ENCODE measurements at regions not wholly inside any gene's neighbourhood (a gene's known extent, or its start where the extent isn't known, plus 50 kb on each side); places are given as distances from the start of the nearest gene placed in this dataset.
"Not testable (repeated sequence)": the region's sequence is repeated elsewhere in the genome, so short reads cannot be mapped to it uniquely, and the experiment has no call there.

DNA sequence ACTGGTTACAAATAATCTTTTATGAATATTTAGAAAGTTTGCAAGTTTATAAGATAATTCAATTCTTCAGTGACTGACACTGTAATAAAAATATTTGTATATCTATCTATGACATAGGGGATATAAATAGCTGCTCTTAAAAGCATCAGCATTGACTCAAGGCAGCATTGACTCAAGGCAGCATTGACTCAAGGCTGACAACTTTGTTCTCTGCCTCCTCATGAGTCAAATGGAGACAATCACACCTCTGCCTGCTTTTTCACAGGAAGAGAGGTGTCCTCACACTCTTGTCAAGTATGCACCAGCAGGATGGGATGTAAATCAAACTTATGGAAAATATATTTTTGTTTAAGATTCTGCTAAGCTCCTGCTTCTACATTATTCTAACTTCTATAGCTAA, 1173.1 kb downstream of the NSUN3 start:
- Histone ChIP-seq H3K4me1 (ENCODE audit: insufficient read depth) (no peaks in the 10 kb centered on the region), H4K20me1 (ENCODE audit: insufficient read depth, poor library complexity, severe bottlenecking) (no peaks in the 10 kb centered on the region), H3K4me3 (no peak overlapping the region), H3K4me2 (no peak overlapping the region), H3K9me3 (ENCODE audit: low read depth) (no peaks in the 10 kb centered on the region), H3K9me2 (replicated peaks; ENCODE audit: insufficient read depth) (no peaks in the 10 kb centered on the region), H3K79me2 (no peaks in the 10 kb centered on the region), H3K27ac (no peak overlapping the region), H3K36me3 (replicated peaks; ENCODE audit: insufficient read depth, low read depth) (no peaks in the 10 kb centered on the region), H3K27me3 (no peaks in the 10 kb centered on the region), H2AFZ (no peak overlapping the region)
- TF ChIP-seq EZH2phosphoT487 (IDR thresholded peaks at IDR 0.05; ENCODE audit: low read depth, severe bottlenecking, unreplicated experiment) (no peak), EZH2 (IDR thresholded peaks at IDR 0.05; ENCODE audit: borderline replicate concordance) (no peak)
- TF ChIP-seq, protein P1, sequence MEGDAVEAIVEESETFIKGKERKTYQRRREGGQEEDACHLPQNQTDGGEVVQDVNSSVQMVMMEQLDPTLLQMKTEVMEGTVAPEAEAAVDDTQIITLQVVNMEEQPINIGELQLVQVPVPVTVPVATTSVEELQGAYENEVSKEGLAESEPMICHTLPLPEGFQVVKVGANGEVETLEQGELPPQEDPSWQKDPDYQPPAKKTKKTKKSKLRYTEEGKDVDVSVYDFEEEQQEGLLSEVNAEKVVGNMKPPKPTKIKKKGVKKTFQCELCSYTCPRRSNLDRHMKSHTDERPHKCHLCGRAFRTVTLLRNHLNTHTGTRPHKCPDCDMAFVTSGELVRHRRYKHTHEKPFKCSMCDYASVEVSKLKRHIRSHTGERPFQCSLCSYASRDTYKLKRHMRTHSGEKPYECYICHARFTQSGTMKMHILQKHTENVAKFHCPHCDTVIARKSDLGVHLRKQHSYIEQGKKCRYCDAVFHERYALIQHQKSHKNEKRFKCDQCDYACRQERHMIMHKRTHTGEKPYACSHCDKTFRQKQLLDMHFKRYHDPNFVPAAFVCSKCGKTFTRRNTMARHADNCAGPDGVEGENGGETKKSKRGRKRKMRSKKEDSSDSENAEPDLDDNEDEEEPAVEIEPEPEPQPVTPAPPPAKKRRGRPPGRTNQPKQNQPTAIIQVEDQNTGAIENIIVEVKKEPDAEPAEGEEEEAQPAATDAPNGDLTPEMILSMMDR (IDR thresholded peaks at IDR 0.05; ENCODE audit: poor library complexity): no peak
- DNase-seq (ENCODE audit: low spot score): no peak

DNA sequence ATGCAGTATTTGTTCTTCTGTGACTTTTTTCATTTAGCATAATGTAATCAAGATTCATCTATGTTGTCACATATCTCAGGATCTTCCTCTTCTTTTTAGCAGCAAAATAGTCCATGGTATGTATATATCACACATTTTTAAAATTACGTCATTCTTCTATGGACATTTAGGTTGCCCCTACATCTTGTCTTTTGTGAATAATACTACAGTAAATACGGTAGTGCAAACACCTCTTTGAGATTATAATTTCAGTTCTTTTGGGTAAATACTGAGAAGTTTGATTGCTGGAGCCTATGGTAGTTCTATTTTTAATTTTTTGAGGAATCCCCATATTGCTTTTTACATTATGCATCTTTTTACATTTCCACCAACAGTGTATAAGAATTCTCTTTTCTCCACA, 1174.9 kb downstream of the NSUN3 start:
- 47% methylated on average over 2 of the region's 2 CpGs for WGBS (ENCODE audit: low lambda C conversion rate, missing lambda C conversion rate)
- Histone ChIP-seq H4K20me1 (ENCODE audit: insufficient read depth, poor library complexity, severe bottlenecking) (no peaks in the 10 kb centered on the region), H3K27ac (no peak overlapping the region), H3K4me1 (ENCODE audit: insufficient read depth) (no peaks in the 10 kb centered on the region), H3K27me3 (no peaks in the 10 kb centered on the region), H3K36me3 (replicated peaks; ENCODE audit: insufficient read depth, low read depth) (no peaks in the 10 kb centered on the region), H3K4me3 (no peak overlapping the region), H3K4me2 (no peak overlapping the region), H3K9me2 (replicated peaks; ENCODE audit: insufficient read depth) (no peaks in the 10 kb centered on the region), H3K9me3 (ENCODE audit: low read depth) (no peaks in the 10 kb centered on the region), H3K79me2 (no peaks in the 10 kb centered on the region), H2AFZ (no peak overlapping the region)
- TF ChIP-seq, protein P1 (IDR thresholded peaks at IDR 0.05; ENCODE audit: poor library complexity): no peak
- TF ChIP-seq EZH2 (IDR thresholded peaks at IDR 0.05; ENCODE audit: borderline replicate concordance) (no peak), EZH2phosphoT487 (IDR thresholded peaks at IDR 0.05; ENCODE audit: low read depth, severe bottlenecking, unreplicated experiment) (no peak)
- DNase-seq (ENCODE audit: low spot score): no peak

- Histone ChIP-seq H3K4me3 (no peak overlapping the region), H3K27ac (no peak overlapping the region), H3K36me3 (replicated peaks; ENCODE audit: insufficient read depth, low read depth) (no peaks in the 10 kb centered on the region), H2AFZ (no peak overlapping the region), H3K4me1 (ENCODE audit: insufficient read depth) (no peaks in the 10 kb centered on the region), H3K4me2 (no peak overlapping the region), H3K9me3 (ENCODE audit: low read depth) (no peaks in the 10 kb centered on the region), H3K27me3 (no peaks in the 10 kb centered on the region), H4K20me1 (ENCODE audit: insufficient read depth, poor library complexity, severe bottlenecking) (no peaks in the 10 kb centered on the region), H3K79me2 (no peaks in the 10 kb centered on the region), H3K9me2 (replicated peaks; ENCODE audit: insufficient read depth) (no peaks in the 10 kb centered on the region)
- WGBS (ENCODE audit: low lambda C conversion rate, missing lambda C conversion rate): 70% methylated on average over 2 of the region's 2 CpGs
- DNase-seq (ENCODE audit: low spot score): no peak
- TF ChIP-seq, protein P1 (IDR thresholded peaks at IDR 0.05; ENCODE audit: poor library complexity): no peak
- TF ChIP-seq EZH2 (IDR thresholded peaks at IDR 0.05; ENCODE audit: borderline replicate concordance): no peak
- no peak for TF ChIP-seq EZH2phosphoT487 (IDR thresholded peaks at IDR 0.05; ENCODE audit: low read depth, severe bottlenecking, unreplicated experiment)
Measured at GRCh38 chr3:95240395-95240794, 1177.5 kb downstream of the NSUN3 start.

GRCh38 chr3:95241256-95241655, 1178.4 kb downstream of the NSUN3 start:
- not testable (repeated sequence) for H3K4me3 ChIP-seq; H4K20me1 ChIP-seq (ENCODE audit: insufficient read depth, poor library complexity, severe bottlenecking); H3K4me1 ChIP-seq (ENCODE audit: insufficient read depth); H2AFZ ChIP-seq; H3K4me2 ChIP-seq; H3K36me3 ChIP-seq (replicated peaks; ENCODE audit: insufficient read depth, low read depth); DNase-seq (ENCODE audit: low spot score); H3K79me2 ChIP-seq; H3K9me2 ChIP-seq (replicated peaks; ENCODE audit: insufficient read depth); H3K9me3 ChIP-seq (ENCODE audit: low read depth); H3K27me3 ChIP-seq; H3K27ac ChIP-seq
- 97% methylated on average over 9 of the region's 9 CpGs for WGBS (ENCODE audit: low lambda C conversion rate, missing lambda C conversion rate)
